Activated CD8-positive, alpha-beta memory T cell treated with anti-CD3 and anti-CD28 coated beads, Interleukin-2, amount 10 ng/mL, durations not matched to agents 7 days and 5 days (primary cell): ENCODE measurements at regions not wholly inside any gene's neighbourhood (a gene's known extent, or its start where the extent isn't known, plus 50 kb on each side); places are given as distances from the start of the nearest gene placed in this dataset.
A peak's percentile ranks its signal among the peaks of the same experiment; 100 is the strongest.
"Not testable (repeated sequence)": the region's sequence is repeated elsewhere in the genome, so short reads cannot be mapped to it uniquely, and the experiment has no call there.

ENCODE experiments used
- ATAC-seq: fragments of 150-1000 bp; cut with Tn5 transposase; one replicate; pipeline ENCODE4 v1.10.0; 2021; ENCODE audit warnings: moderate library complexity
- CTCF ChIA-PET: fragments of 350-600 bp; sonication (Branson Sonifier 250); formaldehyde crosslinking; loops from one replicate; lab custom pipeline; 2021; ENCODE audit warnings: antibody characterized with exemption; lab: Charles Lee
- DNase-seq: peaks from one replicate; pipeline ENCODE4 v3.0.0-alpha.2; 2020
- H3K27ac Mint-ChIP-seq: one replicate; pipeline ENCODE4 v1.8.0; 2021; ENCODE audit warnings: mild to moderate bottlenecking, mixed read lengths
- H3K27me3 Mint-ChIP-seq: one replicate; pipeline ENCODE4 v1.8.0; 2021; ENCODE audit warnings: mixed read lengths
- H3K36me3 Mint-ChIP-seq: one replicate; pipeline ENCODE4 v1.8.0; 2021; ENCODE audit warnings: mild to moderate bottlenecking, mixed read lengths
- H3K4me1 Mint-ChIP-seq: one replicate; pipeline ENCODE4 v1.8.0; 2021; ENCODE audit warnings: mixed read lengths
- H3K4me3 Mint-ChIP-seq: one replicate; pipeline ENCODE4 v1.8.0; 2021; ENCODE audit warnings: mild to moderate bottlenecking, moderate library complexity, mixed read lengths
- H3K9me3 Mint-ChIP-seq: one replicate; pipeline ENCODE4 v1.8.0; 2022; ENCODE audit warnings: low read depth, mixed read lengths

DNA sequence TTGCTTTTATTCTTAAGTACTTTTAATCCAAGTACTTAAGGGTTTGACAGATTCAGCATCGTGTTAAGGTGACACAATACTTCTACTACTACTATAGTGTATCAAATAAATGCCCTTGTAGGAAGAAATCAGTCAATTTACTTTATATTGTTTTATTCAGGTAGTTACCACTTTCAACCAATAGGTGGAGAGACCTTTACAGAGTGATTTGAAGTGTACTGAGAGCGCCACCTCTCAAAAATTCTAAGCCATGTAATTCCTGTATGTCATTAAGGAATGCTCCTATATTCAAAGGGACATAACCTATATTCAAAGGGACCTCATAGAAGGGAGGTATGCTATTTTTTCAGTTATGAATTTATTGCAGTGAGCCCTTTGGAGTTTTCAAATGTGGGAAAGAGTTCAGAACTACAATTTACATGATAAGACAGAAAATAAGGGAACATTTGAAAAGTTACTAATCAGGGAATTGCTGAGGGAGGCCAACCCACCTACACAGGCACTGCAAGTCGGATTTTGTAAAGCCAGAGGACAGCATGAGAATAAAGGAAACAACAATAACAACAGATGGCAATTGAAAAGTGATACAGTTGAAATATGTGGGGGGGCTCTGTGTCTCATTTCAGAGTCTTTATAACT lies 955.6 kb downstream of the TBC1D32 start:
- no peaks in the 10 kb centered on the region for H3K27me3 Mint-ChIP-seq
- no peak overlapping the region for H3K4me3 Mint-ChIP-seq
- no peaks in the 10 kb centered on the region for H3K4me1 Mint-ChIP-seq
- DNase-seq (no peak), ATAC-seq (no peak)
- no peaks in the 10 kb centered on the region for H3K9me3 Mint-ChIP-seq
- CTCF ChIA-PET, result no interaction called here
- no peak overlapping the region for H3K27ac Mint-ChIP-seq
- H3K36me3 Mint-ChIP-seq, result no peaks in the 10 kb centered on the region

DNA sequence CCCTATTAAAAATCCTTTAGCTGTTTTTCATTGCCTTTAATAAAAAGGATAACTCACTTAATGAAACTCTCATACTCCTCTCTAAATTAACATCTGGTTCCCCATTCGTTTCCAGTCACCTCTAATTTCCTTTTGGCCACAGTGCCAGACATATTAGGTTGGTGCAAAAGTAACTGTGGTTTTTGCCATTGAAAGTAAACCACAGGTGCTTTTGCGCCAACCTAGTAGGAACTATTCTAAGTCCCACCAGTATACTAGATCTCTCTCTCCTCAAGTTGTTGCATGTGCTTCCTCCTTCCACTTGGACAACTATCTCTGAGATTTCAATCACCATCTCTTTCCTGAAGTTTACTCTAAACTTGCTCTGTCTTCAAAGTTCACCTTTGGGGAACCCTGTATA lies 961.1 kb downstream of the TBC1D32 start:
- CTCF ChIA-PET, result no interaction called here
- ATAC-seq (no peak), DNase-seq (no peak)
- Mint-ChIP-seq H3K27ac (no peak overlapping the region), H3K36me3 (no peaks in the 10 kb centered on the region), H3K4me3 (no peak overlapping the region), H3K27me3 (no peaks in the 10 kb centered on the region), H3K9me3 (no peaks in the 10 kb centered on the region), H3K4me1 (no peaks in the 10 kb centered on the region)

- no peak overlapping the region for H3K4me3 Mint-ChIP-seq
- H3K9me3 Mint-ChIP-seq, result peaks cover 3% of the 10 kb centered on the region
- CTCF ChIA-PET, result no interaction called here
- DNase-seq (no peak), ATAC-seq (no peak)
- H3K36me3 Mint-ChIP-seq, result no peaks in the 10 kb centered on the region
- no peaks in the 10 kb centered on the region for H3K4me1 Mint-ChIP-seq
- H3K27ac Mint-ChIP-seq, result no peak overlapping the region
- H3K27me3 Mint-ChIP-seq, result no peaks in the 10 kb centered on the region
Measured at GRCh38 chr6:120363429-120363828, 970.9 kb downstream of the TBC1D32 start.

- H3K9me3 Mint-ChIP-seq, H3K4me1 Mint-ChIP-seq, CTCF ChIA-PET, H3K27me3 Mint-ChIP-seq, H3K4me3 Mint-ChIP-seq, H3K36me3 Mint-ChIP-seq, ATAC-seq, DNase-seq, H3K27ac Mint-ChIP-seq: not testable (repeated sequence)
Measured at GRCh38 chr6:120358535-120358934, 975.7 kb downstream of the TBC1D32 start.

GRCh38 chr6:120357447-120357846 lies 976.8 kb downstream of the TBC1D32 start:
- H3K9me3 Mint-ChIP-seq, result peaks cover 8% of the 10 kb centered on the region
- no peak for DNase-seq
- H3K36me3 Mint-ChIP-seq, result no peaks in the 10 kb centered on the region
- H3K27me3 Mint-ChIP-seq, result no peaks in the 10 kb centered on the region
- ATAC-seq, result no peak
- no peak overlapping the region for H3K4me3 Mint-ChIP-seq
- CTCF ChIA-PET, result no interaction called here
- no peak overlapping the region for H3K27ac Mint-ChIP-seq
- peaks cover 9% of the 10 kb centered on the region for H3K4me1 Mint-ChIP-seq

GRCh38 chr6:120355822-120356221 lies 978.5 kb downstream of the TBC1D32 start:
- DNase-seq (no peak), ATAC-seq (no peak)
- H3K27me3 Mint-ChIP-seq, result no peaks in the 10 kb centered on the region
- H3K4me1 Mint-ChIP-seq, result peaks cover 9% of the 10 kb centered on the region
- H3K36me3 Mint-ChIP-seq, result no peaks in the 10 kb centered on the region
- no peak overlapping the region for H3K4me3 Mint-ChIP-seq
- CTCF ChIA-PET, result no interaction called here
- no peak overlapping the region for H3K27ac Mint-ChIP-seq
- peaks cover 8% of the 10 kb centered on the region for H3K9me3 Mint-ChIP-seq

- H3K27me3 Mint-ChIP-seq, result no peaks in the 10 kb centered on the region
- peak; percentile 58 for ATAC-seq
Measured at GRCh38 chr6:120354452-120355098, 979.7 kb downstream of the TBC1D32 start.

DNA sequence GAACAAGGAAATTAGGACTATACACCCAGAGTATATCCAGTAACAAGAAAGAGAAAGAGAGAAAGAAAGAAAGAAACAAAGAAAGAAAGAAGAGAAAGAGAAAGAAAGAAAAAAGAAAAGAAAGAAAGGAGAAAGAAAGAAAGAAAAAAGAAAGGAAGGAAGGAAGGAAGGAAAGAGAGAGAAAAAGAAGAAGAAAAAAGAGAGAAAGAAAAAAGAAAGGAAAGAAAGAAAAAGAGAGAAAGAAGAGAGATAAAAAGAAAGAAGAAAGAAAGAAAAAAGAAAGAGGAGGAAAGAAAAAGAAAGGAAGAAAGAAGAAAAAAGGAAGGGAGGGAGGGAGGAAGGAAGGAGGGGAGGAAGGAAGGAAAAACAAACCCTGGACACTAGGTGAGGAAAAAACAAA lies 981.8 kb downstream of the TBC1D32 start:
- DNase-seq, result no peak
- H3K27me3 Mint-ChIP-seq, result no peaks in the 10 kb centered on the region
- peaks cover 9% of the 10 kb centered on the region for H3K4me1 Mint-ChIP-seq
- H3K27ac Mint-ChIP-seq, result no peak overlapping the region
- ATAC-seq, result no peak
- H3K4me3 Mint-ChIP-seq, result no peak overlapping the region
- H3K9me3 Mint-ChIP-seq, result peaks cover under 1% of the 10 kb centered on the region
- no peaks in the 10 kb centered on the region for H3K36me3 Mint-ChIP-seq
- CTCF ChIA-PET, result no interaction called here

More at GRCh38 chr6:120354452-120355098, 979.7 kb downstream of the TBC1D32 start:
- Mint-ChIP-seq H3K36me3 (no peaks in the 10 kb centered on the region), H3K9me3 (peaks cover 8% of the 10 kb centered on the region), H3K4me3 (no peak overlapping the region), H3K4me1 (peaks cover 9% of the 10 kb centered on the region), H3K27ac (peak overlapping the region; percentile 62)
- peak; percentile 60 for DNase-seq
- CTCF ChIA-PET, result no interaction called here

GRCh38 chr6:120348926-120349325 lies 985.4 kb downstream of the TBC1D32 start:
- DNase-seq, result no peak
- Mint-ChIP-seq H3K36me3 (no peaks in the 10 kb centered on the region), H3K27ac (no peak overlapping the region), H3K4me1 (no peaks in the 10 kb centered on the region), H3K4me3 (no peak overlapping the region), H3K27me3 (no peaks in the 10 kb centered on the region), H3K9me3 (no peaks in the 10 kb centered on the region)
- CTCF ChIA-PET, result no interaction called here
- ATAC-seq, result no peak

GRCh38 chr6:120328521-120328920 lies 979.0 kb upstream of the MAN1A1 start:
- Mint-ChIP-seq H3K36me3 (no peaks in the 10 kb centered on the region), H3K4me1 (no peaks in the 10 kb centered on the region), H3K9me3 (no peaks in the 10 kb centered on the region), H3K27ac (no peak overlapping the region), H3K4me3 (no peak overlapping the region), H3K27me3 (no peaks in the 10 kb centered on the region)
- no peak for DNase-seq
- CTCF ChIA-PET, result no interaction called here
- ATAC-seq, result no peak

DNA sequence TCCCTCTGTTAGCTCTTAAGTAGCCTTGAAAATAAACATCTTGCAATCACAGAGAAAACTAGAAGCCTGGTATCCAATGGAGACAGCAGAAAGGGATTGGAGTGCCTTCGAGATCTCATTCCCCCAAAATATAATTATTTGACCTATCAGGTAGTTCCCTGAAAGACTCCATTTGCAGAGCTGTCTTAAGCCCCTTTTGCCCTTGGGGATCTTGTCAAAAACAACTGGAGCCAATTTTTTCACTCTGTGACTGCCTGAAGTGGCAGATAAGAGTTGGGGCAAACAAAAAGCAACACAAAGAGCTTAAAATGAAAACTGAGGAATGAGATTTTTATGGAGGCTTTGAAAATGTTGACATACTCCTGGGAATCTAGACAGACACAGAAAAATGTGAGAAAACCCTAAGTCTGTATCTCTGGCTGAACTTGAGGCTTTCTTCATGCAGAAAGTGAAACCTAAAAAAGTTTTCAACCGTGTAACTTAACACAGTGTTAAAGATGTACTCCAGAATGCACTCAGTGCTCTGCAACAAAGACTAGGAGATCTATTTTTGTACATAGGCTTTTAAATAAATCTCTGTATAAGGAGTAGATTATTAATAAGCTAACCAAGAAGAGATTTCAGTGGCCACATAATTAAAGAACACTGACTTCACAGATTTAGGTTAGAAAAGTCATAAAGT lies 971.1 kb upstream of the MAN1A1 start:
- CTCF ChIA-PET, result no interaction called here
- Mint-ChIP-seq H3K4me3 (no peak overlapping the region), H3K36me3 (no peaks in the 10 kb centered on the region), H3K4me1 (no peaks in the 10 kb centered on the region), H3K27ac (no peak overlapping the region), H3K27me3 (no peaks in the 10 kb centered on the region), H3K9me3 (peaks cover 6% of the 10 kb centered on the region)
- DNase-seq (no peak), ATAC-seq (no peak)

- H3K27ac Mint-ChIP-seq, result no peak overlapping the region
- no peak overlapping the region for H3K4me3 Mint-ChIP-seq
- no peaks in the 10 kb centered on the region for H3K9me3 Mint-ChIP-seq
- no peaks in the 10 kb centered on the region for H3K27me3 Mint-ChIP-seq
- H3K36me3 Mint-ChIP-seq, result no peaks in the 10 kb centered on the region
- no peak for ATAC-seq
- no peaks in the 10 kb centered on the region for H3K4me1 Mint-ChIP-seq
- DNase-seq, result no peak
- CTCF ChIA-PET, result no interaction called here
Measured at GRCh38 chr6:120304223-120304622, 954.7 kb upstream of the MAN1A1 start.

GRCh38 chr6:120303527-120303926 lies 954.0 kb upstream of the MAN1A1 start:
- no peak overlapping the region for H3K4me3 Mint-ChIP-seq
- no peaks in the 10 kb centered on the region for H3K4me1 Mint-ChIP-seq
- no peaks in the 10 kb centered on the region for H3K9me3 Mint-ChIP-seq
- H3K27ac Mint-ChIP-seq, result no peak overlapping the region
- no peak for ATAC-seq
- H3K36me3 Mint-ChIP-seq, result no peaks in the 10 kb centered on the region
- DNase-seq, result no peak
- CTCF ChIA-PET, result no interaction called here
- H3K27me3 Mint-ChIP-seq, result no peaks in the 10 kb centered on the region

- ATAC-seq (no peak), DNase-seq (no peak)
- Mint-ChIP-seq H3K27ac (no peak overlapping the region), H3K36me3 (no peaks in the 10 kb centered on the region), H3K4me3 (no peak overlapping the region), H3K4me1 (no peaks in the 10 kb centered on the region), H3K27me3 (no peaks in the 10 kb centered on the region), H3K9me3 (no peaks in the 10 kb centered on the region)
- CTCF ChIA-PET, result no interaction called here
Measured at GRCh38 chr6:120302041-120302440, 952.5 kb upstream of the MAN1A1 start.
